SK-N-SH (cell line): ENCODE measurements at regions not wholly inside any gene's neighbourhood (a gene's known extent, or its start where the extent isn't known, plus 50 kb on each side); places are given as distances from the start of the nearest gene placed in this dataset.

Experiments used
- CTCF ChIA-PET: fragments of 300-600, 350-600 bp; formaldehyde crosslinking; extraction: SDS; loops from one replicate; lab custom pipeline; 2021; lab: Yijun Ruan, JAX
- POLR2A ChIA-PET: fragments of 350-600 bp; sonication (Branson Sonifier 250); formaldehyde crosslinking; extraction: SDS; loops from one replicate; lab custom pipeline; 2020; ENCODE audit warnings: antibody characterized with exemption, inconsistent platforms; lab: Yijun Ruan, JAX
- DNase-seq: peaks from one replicate; pipeline ENCODE4 v3.0.0; 2012
- H2AFZ ChIP-seq: fragments of 200-600 bp; sonication (generic); 2 replicates; pipeline ENCODE4 v1.8.1; 2016; ENCODE audit warnings: antibody characterized with exemption, mild to moderate bottlenecking, low read depth
- H3F3A ChIP-seq: fragments of 200-600 bp; sonication (generic); replicated peaks from 2 replicates; pipeline ENCODE3; 2016; ENCODE audit warnings: antibody characterized with exemption, mild to moderate bottlenecking; ENCODE audit not compliant: insufficient read depth
- H3K27ac ChIP-seq, 2 experiments: fragments of 200-500 bp in 1 of 2; fragments of 200-600 bp in 1 of 2; sonication (Bioruptor generic) in 1 of 2; sonication (generic), shearing (Covaris generic) in 1 of 2; 2 replicates each; pipeline versions ENCODE4 v1.5.1 to v1.6.1; 2014 to 2016; ENCODE audit warnings: low read depth in 2 of 2, inconsistent platforms in 1 of 2, low read length in 1 of 2, mild to moderate bottlenecking in 1 of 2, mixed read lengths in 1 of 2
- H3K27me3 ChIP-seq: fragments of 200-600 bp; sonication (generic), shearing (Covaris generic); 2 replicates; pipeline ENCODE4 v1.6.1; 2016; ENCODE audit warnings: mixed run types; ENCODE audit not compliant: insufficient read depth
- H3K36me3 ChIP-seq, 2 experiments: fragments of 200-500 bp in 1 of 2; fragments of 200-600 bp in 1 of 2; sonication (Bioruptor generic) in 1 of 2; sonication (generic) in 1 of 2; replicated peaks in 1 of 2; 2 replicates each; pipeline versions ENCODE3 to v1.5.1; 2014 to 2016; ENCODE audit warnings: low read length in 1 of 2, mild to moderate bottlenecking in 1 of 2; ENCODE audit not compliant: insufficient read depth in 2 of 2, control insufficient read depth in 1 of 2
- H3K4me1 ChIP-seq, 2 experiments: fragments of 200-500 bp in 1 of 2; fragments of 200-600 bp in 1 of 2; sonication (Bioruptor generic) in 1 of 2; sonication (generic), shearing (Covaris generic) in 1 of 2; 2 replicates each; pipeline versions ENCODE4 v1.5.1 to v1.6.1; 2014 to 2016; ENCODE audit warnings: low read depth in 1 of 2, low read length in 1 of 2, mixed run types in 1 of 2; ENCODE audit not compliant: insufficient read depth in 2 of 2, control insufficient read depth in 1 of 2
- H3K4me2 ChIP-seq: fragments of 200-600 bp; sonication (generic), shearing (Covaris generic); 2 replicates; pipeline ENCODE4 v1.6.1; 2017; ENCODE audit warnings: mixed run types
- H3K4me3 ChIP-seq, 2 experiments: fragments of 200-500 bp in 1 of 2; fragments of 200-600 bp in 1 of 2; sonication (Bioruptor generic) in 1 of 2; sonication (generic), shearing (Covaris generic) in 1 of 2; 2 replicates each; pipeline versions ENCODE4 v1.5.1 to v1.8.1; 2014 to 2016; ENCODE audit warnings: low read depth in 2 of 2, inconsistent platforms in 1 of 2, low read length in 1 of 2, mild to moderate bottlenecking in 1 of 2, mixed read lengths in 1 of 2, moderate library complexity in 1 of 2
- H3K79me2 ChIP-seq: fragments of 200-600 bp; sonication (generic); 2 replicates; pipeline ENCODE4 v1.8.1; 2017; ENCODE audit warnings: mild to moderate bottlenecking; ENCODE audit not compliant: insufficient read depth
- H3K9ac ChIP-seq: fragments of 200-600 bp; sonication (generic); 2 replicates; pipeline ENCODE4 v1.6.1; 2017; ENCODE audit warnings: mixed run types
- H3K9me2 ChIP-seq: fragments of 200-600 bp; sonication (generic); 2 replicates; pipeline ENCODE4 v1.6.1; 2017; ENCODE audit warnings: mixed run types
- H3K9me3 ChIP-seq: fragments of 200-600 bp; sonication (generic); 2 replicates; pipeline ENCODE4 v1.6.1; 2017; ENCODE audit warnings: mixed run types, mild to moderate bottlenecking, moderate library complexity
- H4K20me1 ChIP-seq: fragments of 200-600 bp; sonication (generic); 2 replicates; pipeline ENCODE4 v1.6.1; 2017; ENCODE audit warnings: mild to moderate bottlenecking, mixed run types; ENCODE audit not compliant: insufficient read depth
- CHD2 ChIP-seq: fragments of 150-350 bp; IDR thresholded peaks from 2 replicates; pipeline ENCODE4 v1.6.1; 2018; ENCODE audit warnings: low read length; ENCODE audit not compliant: partially characterized antibody
- CTCF ChIP-seq: fragments of 200-600 bp; sonication (generic); IDR thresholded peaks from 2 replicates; pipeline ENCODE4 v1.6.1; 2017; ENCODE audit warnings: antibody characterized with exemption, mild to moderate bottlenecking, moderate library complexity
- ELF1 ChIP-seq: IDR thresholded peaks from 2 replicates; pipeline ENCODE4 v1.4.0; 2012
- EP300 ChIP-seq, 2 experiments: IDR thresholded peaks; 2 replicates each; pipeline versions ENCODE4 v1.4.0 to v1.6.1; 2012; ENCODE audit warnings: borderline replicate concordance in 1 of 2, low read depth in 1 of 2, low read length in 1 of 2
- EZH2phosphoT487 ChIP-seq: fragments of 200-600 bp; sonication (generic); IDR thresholded peaks from 2 replicates; pipeline ENCODE4 v1.6.1; 2017; ENCODE audit warnings: low read depth, mixed run types, mild to moderate bottlenecking, antibody characterized with exemption, moderate library complexity, borderline replicate concordance
- FOSL2 ChIP-seq: IDR thresholded peaks from 2 replicates; pipeline ENCODE4 v1.4.0; 2012; ENCODE audit warnings: low read depth, mild to moderate bottlenecking, moderate library complexity, borderline replicate concordance
- FOXM1 ChIP-seq: IDR thresholded peaks from 2 replicates; pipeline ENCODE4 v1.4.0; 2012; ENCODE audit warnings: low read depth, mild to moderate bottlenecking
- GABPA ChIP-seq: IDR thresholded peaks from 2 replicates; pipeline ENCODE4 v1.4.0; 2012; ENCODE audit warnings: low read depth, mild to moderate bottlenecking
- GATA2 ChIP-seq: sonication (generic); formaldehyde crosslinking; IDR thresholded peaks from 2 replicates; pipeline ENCODE4 v1.5.0; 2020; ENCODE audit warnings: mild to moderate bottlenecking, missing genetic modification reagents
- IRF3 ChIP-seq: fragments of 150-350 bp; IDR thresholded peaks from 2 replicates; pipeline ENCODE4 v1.6.1; 2016; ENCODE audit warnings: mild to moderate bottlenecking, low read depth, low read length
- JUND ChIP-seq: IDR thresholded peaks from 2 replicates; pipeline ENCODE4 v1.4.0; 2012
- MEF2A ChIP-seq: IDR thresholded peaks from 2 replicates; pipeline ENCODE4 v1.4.0; 2012; ENCODE audit warnings: low read depth, borderline replicate concordance
- MXI1 ChIP-seq: IDR thresholded peaks from 2 replicates; pipeline ENCODE4 v1.6.1; 2012; ENCODE audit warnings: mild to moderate bottlenecking, low read depth, low read length, improper control_type of control experiment
- NRF1 ChIP-seq: IDR thresholded peaks from 2 replicates; pipeline ENCODE4 v1.6.1; 2012; ENCODE audit warnings: low read depth, mild to moderate bottlenecking, low read length
- POLR2AphosphoS5 ChIP-seq: IDR thresholded peaks from 2 replicates; pipeline ENCODE4 v1.6.1; 2012; ENCODE audit warnings: low read depth, low read length
- RXRA ChIP-seq: IDR thresholded peaks from 2 replicates; pipeline ENCODE4 v1.4.0; 2012; ENCODE audit warnings: low read depth, mild to moderate bottlenecking, borderline replicate concordance
- SIN3A ChIP-seq: IDR thresholded peaks from 2 replicates; pipeline ENCODE4 v1.6.1; 2012; ENCODE audit warnings: low read depth, mild to moderate bottlenecking, low read length, moderate library complexity, borderline replicate concordance
- SMC3 ChIP-seq: IDR thresholded peaks from 2 replicates; pipeline ENCODE4 v1.6.1; 2012; ENCODE audit warnings: low read depth, low read length, improper control_type of control experiment
- TAF1 ChIP-seq: IDR thresholded peaks from 2 replicates; pipeline ENCODE4 v1.6.1; 2012; ENCODE audit warnings: low read depth, mild to moderate bottlenecking, low read length, moderate library complexity, borderline replicate concordance
- USF1 ChIP-seq: IDR thresholded peaks from 2 replicates; pipeline ENCODE4 v1.4.0; 2012; ENCODE audit warnings: low read depth, borderline replicate concordance
- USF2 ChIP-seq: fragments of 150-350 bp; IDR thresholded peaks from 2 replicates; pipeline ENCODE4 v1.6.1; 2017; ENCODE audit warnings: antibody characterized with exemption, low read length, low read depth, borderline replicate concordance
- YY1 ChIP-seq: IDR thresholded peaks from 2 replicates; pipeline ENCODE4 v1.4.0; 2012; ENCODE audit warnings: low read depth, mild to moderate bottlenecking
- ZBTB33 ChIP-seq: IDR thresholded peaks from 2 replicates; pipeline ENCODE4 v1.4.0; 2012; ENCODE audit warnings: low read depth, borderline replicate concordance
- WGBS: methylation state at CpG from one replicate; pipeline ENCODE4 v1.1.6; 2017; ENCODE audit warnings: low lambda C conversion rate; 5-methylcytosine and 5-hydroxymethylcytosine counted together

GRCh38 chr6:12635375-12635774 is 81.2 kb upstream of the PHACTR1 start:
- H3K9me2 ChIP-seq, result no peaks in the 10 kb centered on the region
- no peak overlapping the region for H3K27ac ChIP-seq
- no peaks in the 10 kb centered on the region for H3K36me3 ChIP-seq
- H3K4me2 ChIP-seq, result no peak overlapping the region
- no peaks in the 10 kb centered on the region for H3F3A ChIP-seq
- ChIA-PET POLR2A (no interaction called here), CTCF (interaction anchor here (0.8 to 4.7 kb wide), 4 partner anchors 24 to 276 kb away, joined by 3 to 117 read pairs (median 3); no protein-coding TSS in a partner anchor)
- no peak overlapping the region for H3K9ac ChIP-seq
- H3K79me2 ChIP-seq, result no peaks in the 10 kb centered on the region
- H2AFZ ChIP-seq, result no peak overlapping the region
- 43% methylated on average over 2 of the region's 2 CpGs for WGBS
- H3K9me3 ChIP-seq, result no peaks in the 10 kb centered on the region
- H3K27me3 ChIP-seq, result no peaks in the 10 kb centered on the region
- no peaks in the 10 kb centered on the region for H4K20me1 ChIP-seq
- no peak for DNase-seq
- H3K4me1 ChIP-seq, result no peaks in the 10 kb centered on the region
- H3K4me3 ChIP-seq, result no peak overlapping the region
- TF ChIP-seq TAF1, result no peak
- no peak for TF ChIP-seq MXI1
- no peak for TF ChIP-seq POLR2AphosphoS5
- TF ChIP-seq YY1, result no peak
- TF ChIP-seq MEF2A, result no peak
- no peak for TF ChIP-seq NRF1
- TF ChIP-seq RXRA, result no peak
- no peak for TF ChIP-seq FOSL2
- TF ChIP-seq EP300 (IDR thresholded peaks at IDR 0.05; ENCODE audit: borderline replicate concordance in 1 of 2, low read depth in 1 of 2, low read length in 1 of 2), result no peak
- TF ChIP-seq USF1, result no peak

- CTCF ChIA-PET, result interaction anchor here (0.8 to 4.7 kb wide), 5 partner anchors 25 to 275 kb away, joined by 3 to 117 read pairs (median 3); no protein-coding TSS in a partner anchor
- 36% methylated on average over 3 of the region's 3 CpGs for WGBS
- Histone ChIP-seq H2AFZ (no peak overlapping the region), H3K79me2 (no peaks in the 10 kb centered on the region), H3K27me3 (no peaks in the 10 kb centered on the region)
- POLR2A ChIA-PET, result no interaction called here
- DNase-seq, result no peak
- TF ChIP-seq EZH2phosphoT487 (no peak), IRF3 (no peak), ZBTB33 (no peak), ELF1 (no peak), CHD2 (no peak), JUND (no peak), TAF1 (no peak), FOXM1 (no peak), MXI1 (no peak), SIN3A (no peak), USF2 (no peak), GATA2 (CRISPR knock-in tag) (no peak), POLR2AphosphoS5 (no peak), CTCF (no peak), GABPA (no peak), SMC3 (no peak)
- TF ChIP-seq, all 33 proteins: peak for 0
- H3K36me3 ChIP-seq, result no peaks in the 10 kb centered on the region
- no peaks in the 10 kb centered on the region for H4K20me1 ChIP-seq
- no peaks in the 10 kb centered on the region for H3K4me1 ChIP-seq
- H3K9ac ChIP-seq, result no peak overlapping the region
- H3K27ac ChIP-seq, result no peak overlapping the region
- H3K4me3 ChIP-seq, result no peak overlapping the region
- H3K4me2 ChIP-seq, result no peak overlapping the region
- no peaks in the 10 kb centered on the region for H3F3A ChIP-seq
- no peaks in the 10 kb centered on the region for H3K9me3 ChIP-seq
- no peaks in the 10 kb centered on the region for H3K9me2 ChIP-seq
Measured at GRCh38 chr6:12635813-12636212, 80.8 kb upstream of the PHACTR1 start.
